Chondrocyte (in vitro differentiated cells): ENCODE measurements at regions not wholly inside any gene's neighbourhood (a gene's known extent, or its start where the extent isn't known, plus 50 kb on each side); places are given as distances from the start of the nearest gene placed in this dataset.
"Not testable (repeated sequence)": the region's sequence is repeated elsewhere in the genome, so short reads cannot be mapped to it uniquely, and the experiment has no call there.

Source experiments
- DNase-seq: peaks from one replicate; pipeline ENCODE4 v3.0.0; 2021; ENCODE audit warnings: mixed read lengths, low spot score
- H3K27ac Mint-ChIP-seq: one replicate; pipeline ENCODE4 v1.8.0; 2021; ENCODE audit warnings: mild to moderate bottlenecking, moderate library complexity, mixed read lengths; ENCODE audit not compliant: unreplicated experiment
- H3K27me3 Mint-ChIP-seq: 2 replicates; pipeline ENCODE4 v1.8.0; 2021; ENCODE audit warnings: low read depth, mixed read lengths
- H3K36me3 Mint-ChIP-seq: 2 replicates; pipeline ENCODE4 v1.8.0; 2021; ENCODE audit warnings: low read depth, mixed read lengths
- H3K4me1 Mint-ChIP-seq: 2 replicates; pipeline ENCODE4 v1.8.0; 2021; ENCODE audit warnings: low read depth, mild to moderate bottlenecking, mixed read lengths
- H3K4me3 Mint-ChIP-seq: one replicate; pipeline ENCODE4 v1.8.0; 2021; ENCODE audit warnings: mild to moderate bottlenecking, moderate library complexity, mixed read lengths; ENCODE audit not compliant: unreplicated experiment
- H3K9me3 Mint-ChIP-seq: 2 replicates; pipeline ENCODE4 v1.8.0; 2021; ENCODE audit warnings: low read depth, mixed read lengths
- TF ChIP-seq, protein P1 (sequence below): fragments of 200-600 bp; sonication (generic); IDR thresholded peaks from 2 replicates; pipeline ENCODE4 v1.5.0; 2021; ENCODE audit warnings: antibody characterized with exemption, mild to moderate bottlenecking, moderate library complexity

DNA sequence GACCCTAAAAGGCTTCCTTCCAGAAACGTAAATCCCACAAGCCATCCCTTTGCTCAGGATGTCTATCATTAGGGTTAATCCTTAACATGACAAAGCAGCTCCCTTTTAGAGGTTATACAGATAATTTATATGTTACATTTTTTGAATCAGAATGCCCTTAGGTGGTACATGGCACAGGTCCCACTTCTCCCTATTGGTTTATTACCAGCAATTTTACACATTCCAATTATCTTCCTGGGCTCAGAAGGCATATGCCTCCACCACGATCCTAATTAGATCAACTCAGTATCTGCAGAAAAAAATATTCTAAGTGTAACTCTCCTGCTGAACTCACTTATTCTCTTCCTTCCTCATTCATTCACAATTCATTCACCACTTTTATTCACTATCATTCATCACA, 507.0 kb upstream of the MAP2 start:
- no peaks in the 10 kb centered on the region for H3K36me3 Mint-ChIP-seq

DNA sequence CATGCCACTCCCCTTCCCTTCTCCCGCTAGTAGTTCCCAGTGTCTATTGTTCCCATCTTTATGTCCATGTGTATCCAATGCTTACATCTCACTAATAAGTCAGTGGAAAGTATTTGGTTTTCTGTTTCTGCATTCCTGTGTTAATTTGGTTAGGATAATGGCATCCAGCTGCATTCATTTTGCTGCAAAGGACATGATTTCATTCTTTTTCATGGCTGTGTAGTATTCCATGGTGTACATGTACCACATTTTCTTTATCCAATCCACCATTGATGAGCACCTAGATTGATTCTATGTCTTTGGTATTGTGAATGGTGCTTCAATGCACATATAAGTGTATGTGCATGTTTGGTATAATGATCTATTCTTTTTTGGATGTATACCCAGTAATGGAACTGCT, 502.5 kb upstream of the MAP2 start:
- H3K36me3 Mint-ChIP-seq, H3K27me3 Mint-ChIP-seq, H3K4me3 Mint-ChIP-seq, H3K4me1 Mint-ChIP-seq, H3K27ac Mint-ChIP-seq, DNase-seq: not testable (repeated sequence)
- H3K9me3 Mint-ChIP-seq, result peaks cover 25% of the 10 kb centered on the region

More for the DNA sequence above, 507.0 kb upstream of the MAP2 start:
- H3K9me3 Mint-ChIP-seq, result peaks cover 9% of the 10 kb centered on the region
- no peaks in the 10 kb centered on the region for H3K27me3 Mint-ChIP-seq
- TF ChIP-seq, protein P1, sequence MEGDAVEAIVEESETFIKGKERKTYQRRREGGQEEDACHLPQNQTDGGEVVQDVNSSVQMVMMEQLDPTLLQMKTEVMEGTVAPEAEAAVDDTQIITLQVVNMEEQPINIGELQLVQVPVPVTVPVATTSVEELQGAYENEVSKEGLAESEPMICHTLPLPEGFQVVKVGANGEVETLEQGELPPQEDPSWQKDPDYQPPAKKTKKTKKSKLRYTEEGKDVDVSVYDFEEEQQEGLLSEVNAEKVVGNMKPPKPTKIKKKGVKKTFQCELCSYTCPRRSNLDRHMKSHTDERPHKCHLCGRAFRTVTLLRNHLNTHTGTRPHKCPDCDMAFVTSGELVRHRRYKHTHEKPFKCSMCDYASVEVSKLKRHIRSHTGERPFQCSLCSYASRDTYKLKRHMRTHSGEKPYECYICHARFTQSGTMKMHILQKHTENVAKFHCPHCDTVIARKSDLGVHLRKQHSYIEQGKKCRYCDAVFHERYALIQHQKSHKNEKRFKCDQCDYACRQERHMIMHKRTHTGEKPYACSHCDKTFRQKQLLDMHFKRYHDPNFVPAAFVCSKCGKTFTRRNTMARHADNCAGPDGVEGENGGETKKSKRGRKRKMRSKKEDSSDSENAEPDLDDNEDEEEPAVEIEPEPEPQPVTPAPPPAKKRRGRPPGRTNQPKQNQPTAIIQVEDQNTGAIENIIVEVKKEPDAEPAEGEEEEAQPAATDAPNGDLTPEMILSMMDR, result no peak
- no peak overlapping the region for H3K27ac Mint-ChIP-seq
- no peaks in the 10 kb centered on the region for H3K4me1 Mint-ChIP-seq
- no peak for DNase-seq
- no peak overlapping the region for H3K4me3 Mint-ChIP-seq

DNA sequence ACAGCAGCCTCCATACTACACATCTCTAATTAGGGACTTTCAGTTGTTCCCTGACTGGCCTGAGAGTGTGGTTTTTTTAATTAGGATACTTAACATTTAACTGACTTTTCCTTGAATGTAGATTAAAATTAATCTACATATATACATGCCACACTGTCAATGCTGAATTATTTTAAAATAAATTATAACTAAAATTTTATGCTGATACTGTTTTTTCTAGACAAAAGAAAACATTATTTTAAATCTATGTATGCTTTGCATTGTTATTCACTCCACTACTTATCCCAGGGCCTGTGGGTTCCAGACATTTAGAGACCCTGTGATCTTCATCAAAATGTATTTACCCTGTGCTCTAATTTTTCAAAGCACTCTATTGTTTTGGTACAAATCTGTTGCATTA, 496.0 kb upstream of the MAP2 start:
- TF ChIP-seq, protein P1, result no peak
- H3K4me1 Mint-ChIP-seq, result no peaks in the 10 kb centered on the region
- H3K9me3 Mint-ChIP-seq, result peaks cover 9% of the 10 kb centered on the region
- no peak overlapping the region for H3K27ac Mint-ChIP-seq
- DNase-seq, result no peak
- H3K27me3 Mint-ChIP-seq, result no peaks in the 10 kb centered on the region
- no peak overlapping the region for H3K4me3 Mint-ChIP-seq
- H3K36me3 Mint-ChIP-seq, result no peaks in the 10 kb centered on the region

DNA sequence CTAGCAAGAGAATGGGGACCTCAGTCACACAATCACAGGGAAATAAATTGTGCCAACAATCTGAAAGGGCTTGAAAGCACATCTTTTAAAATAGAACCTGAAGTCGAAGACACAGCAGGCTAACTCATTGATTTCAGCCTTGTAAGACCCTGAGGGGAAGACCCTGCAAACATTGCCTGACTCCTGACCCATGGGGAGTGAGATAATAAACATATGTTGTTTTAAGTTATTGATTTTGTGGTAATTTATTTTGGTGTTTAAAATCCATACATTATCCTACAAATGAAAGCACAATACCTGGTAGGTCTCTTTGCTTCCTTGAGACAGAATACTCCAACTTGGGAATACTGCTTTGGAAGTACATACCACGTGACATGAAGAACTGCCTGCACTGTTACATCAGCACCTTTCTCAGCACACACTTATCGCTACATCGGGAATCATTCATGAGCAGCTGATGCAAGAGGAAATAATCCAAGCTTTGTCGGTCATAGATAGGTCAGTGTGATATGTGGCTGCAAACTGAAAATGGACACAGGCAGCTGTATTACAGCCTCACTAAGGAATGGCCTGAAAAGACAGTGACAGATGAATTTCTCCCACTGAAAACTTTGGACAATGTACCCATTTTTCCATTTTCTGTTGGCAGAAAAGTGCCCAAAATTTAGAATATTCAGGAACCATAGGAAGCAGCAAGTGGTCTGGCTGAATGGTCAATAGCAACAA, 494.5 kb upstream of the MAP2 start:
- H3K9me3 Mint-ChIP-seq, result peaks cover 3% of the 10 kb centered on the region
- no peaks in the 10 kb centered on the region for H3K27me3 Mint-ChIP-seq
- no peak overlapping the region for H3K4me3 Mint-ChIP-seq
- DNase-seq, result no peak
- no peaks in the 10 kb centered on the region for H3K4me1 Mint-ChIP-seq
- no peak overlapping the region for H3K27ac Mint-ChIP-seq
- no peaks in the 10 kb centered on the region for H3K36me3 Mint-ChIP-seq
- TF ChIP-seq, protein P1, result no peak

DNA sequence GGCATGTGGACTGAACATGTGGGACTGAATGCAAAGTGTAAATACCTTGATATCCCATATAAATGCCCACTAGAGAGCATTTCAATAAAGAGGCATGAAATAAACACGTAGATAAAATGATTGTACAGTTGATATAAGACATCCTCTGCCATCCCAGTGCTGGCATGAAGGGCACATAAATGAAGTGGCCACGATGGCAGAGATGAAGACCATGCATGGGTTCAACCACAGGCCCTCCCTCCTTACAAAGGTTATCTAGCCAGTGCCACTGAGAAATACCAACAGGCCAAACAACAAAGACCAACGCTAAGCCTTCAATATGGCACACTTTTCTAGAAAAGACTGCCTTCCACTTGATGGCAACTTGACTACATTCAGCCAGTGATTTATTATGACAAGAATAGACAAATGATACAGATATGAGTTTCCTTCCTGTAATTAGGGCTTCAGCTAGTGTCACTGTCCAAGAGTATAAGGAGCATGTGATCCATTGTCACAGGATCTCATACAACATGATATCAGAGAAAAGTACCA, 493.9 kb upstream of the MAP2 start:
- H3K9me3 Mint-ChIP-seq, result no peaks in the 10 kb centered on the region
- no peaks in the 10 kb centered on the region for H3K36me3 Mint-ChIP-seq
- no peaks in the 10 kb centered on the region for H3K27me3 Mint-ChIP-seq
- no peak for DNase-seq
- no peak overlapping the region for H3K4me3 Mint-ChIP-seq
- no peaks in the 10 kb centered on the region for H3K4me1 Mint-ChIP-seq
- H3K27ac Mint-ChIP-seq, result no peak overlapping the region
- TF ChIP-seq, protein P1, result no peak

DNA sequence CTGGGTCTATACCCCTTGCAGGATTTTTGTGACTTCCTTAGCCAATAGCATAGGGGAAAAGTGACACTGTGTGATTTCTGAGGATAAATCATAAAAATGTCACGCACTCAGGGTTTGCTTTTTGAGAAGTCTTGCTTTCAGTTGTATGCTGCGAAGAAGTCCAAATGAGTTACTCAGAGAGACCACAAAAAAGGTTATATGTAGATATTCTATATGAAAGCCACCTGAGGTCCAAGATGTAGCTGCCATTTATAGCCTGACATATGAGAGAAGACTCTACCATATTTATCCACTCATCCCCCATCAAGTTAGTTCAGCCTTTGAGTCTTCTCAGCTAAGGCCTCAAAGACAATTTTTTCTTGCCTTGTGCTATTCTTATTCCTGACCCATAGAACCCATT, 488.3 kb upstream of the MAP2 start:
- H3K9me3 Mint-ChIP-seq, result no peaks in the 10 kb centered on the region
- DNase-seq, result no peak
- H3K27me3 Mint-ChIP-seq, result no peaks in the 10 kb centered on the region
- no peaks in the 10 kb centered on the region for H3K4me1 Mint-ChIP-seq
- TF ChIP-seq, protein P1, result no peak
- H3K27ac Mint-ChIP-seq, result no peak overlapping the region
- no peak overlapping the region for H3K4me3 Mint-ChIP-seq
- H3K36me3 Mint-ChIP-seq, result no peaks in the 10 kb centered on the region
